IMR-90 (cell line): ENCODE measurements at regions not wholly inside any gene's neighbourhood (a gene's known extent, or its start where the extent isn't known, plus 50 kb on each side); places are given as distances from the start of the nearest gene placed in this dataset.

Experiments
- ATAC-seq: fragments of 200-7000 bp; cut with Tn5 transposase; 2 replicates; pipeline ENCODE4 v1.9.1; 2020; ENCODE audit warnings: low read depth, mild to moderate bottlenecking, moderate library complexity
- BruUV-seq: library from RNA; stranded (reverse); fragments of 400-500 nt; replicated peaks from 2 replicates; lab custom pipeline; 2021; lab: Mats Ljungman, UMichigan
- CTCF ChIA-PET: fragments of 300-600 bp; formaldehyde crosslinking; extraction: SDS; loops from one replicate; lab custom pipeline; 2021; ENCODE audit warnings: antibody characterized with exemption; lab: Yijun Ruan, JAX
- POLR2A ChIA-PET: fragments of 300-600 bp; sonication (Branson Sonifier 250); formaldehyde crosslinking; loops from one replicate; lab custom pipeline; 2022; ENCODE audit warnings: antibody characterized with exemption; ENCODE audit not compliant: unreplicated experiment; lab: Charles Lee
- DNase-seq: peaks from one replicate; pipeline ENCODE4 v3.0.0; 2013
- H2AFZ ChIP-seq: replicated peaks from 2 replicates; pipeline ENCODE3; 2013; ENCODE audit warnings: low read length, mild to moderate bottlenecking; ENCODE audit not compliant: poor library complexity
- H2AK5ac ChIP-seq: 2 replicates; pipeline ENCODE4 v1.6.1; 2013; ENCODE audit warnings: low read depth, low read length, inconsistent platforms
- H2AK9ac ChIP-seq: replicated peaks from 2 replicates; pipeline ENCODE3; 2013; ENCODE audit warnings: mild to moderate bottlenecking, low read depth, low read length, moderate library complexity; ENCODE audit not compliant: poor library complexity
- H2BK120ac ChIP-seq: 2 replicates; pipeline ENCODE4 v1.6.1; 2013; ENCODE audit warnings: low read depth, low read length, inconsistent platforms
- H2BK15ac ChIP-seq: 3 replicates; pipeline ENCODE4 v1.6.1; 2013; ENCODE audit warnings: low read depth, low read length, inconsistent platforms
- H2BK20ac ChIP-seq: 2 replicates; pipeline ENCODE4 v1.6.1; 2013; ENCODE audit warnings: low read depth, mild to moderate bottlenecking, inconsistent platforms, low read length, moderate library complexity
- H2BK5ac ChIP-seq: 2 replicates; pipeline ENCODE4 v1.6.1; 2013; ENCODE audit warnings: mild to moderate bottlenecking, low read depth, low read length, inconsistent platforms; ENCODE audit not compliant: poor library complexity, severe bottlenecking
- H3K14ac ChIP-seq: replicated peaks from 2 replicates; pipeline ENCODE4 v1.6.1; 2013; ENCODE audit warnings: low read depth, low read length, inconsistent platforms
- H3K18ac ChIP-seq: 2 replicates; pipeline ENCODE4 v1.6.1; 2013; ENCODE audit warnings: low read depth, low read length, control low read depth
- H3K23ac ChIP-seq: 2 replicates; pipeline ENCODE4 v1.6.1; 2013; ENCODE audit warnings: low read depth, low read length, inconsistent platforms
- H3K27ac ChIP-seq: 2 replicates; pipeline ENCODE4 v1.5.1; 2013; ENCODE audit warnings: mild to moderate bottlenecking, control low read depth, low read length; ENCODE audit not compliant: insufficient read depth
- H3K27me3 ChIP-seq: 2 replicates; pipeline ENCODE4 v1.6.1; 2013; ENCODE audit warnings: low read length; ENCODE audit not compliant: control insufficient read depth, insufficient read depth
- H3K36me3 ChIP-seq: 2 replicates; pipeline ENCODE4 v1.6.1; 2013; ENCODE audit warnings: low read length, mixed read lengths; ENCODE audit not compliant: control insufficient read depth, insufficient read depth
- H3K4ac ChIP-seq: 2 replicates; pipeline ENCODE4 v1.6.1; 2013; ENCODE audit warnings: low read depth, low read length, inconsistent platforms
- H3K4me1 ChIP-seq: 2 replicates; pipeline ENCODE4 v1.6.1; 2013; ENCODE audit warnings: low read length, mixed read lengths; ENCODE audit not compliant: control insufficient read depth, insufficient read depth
- H3K4me2 ChIP-seq: 2 replicates; pipeline ENCODE4 v1.6.1; 2013; ENCODE audit warnings: low read depth, mild to moderate bottlenecking, control low read depth, low read length, moderate library complexity
- H3K4me3 ChIP-seq: 2 replicates; pipeline ENCODE4 v1.5.1; 2013; ENCODE audit warnings: low read depth, mild to moderate bottlenecking, control low read depth, low read length, moderate library complexity; ENCODE audit not compliant: insufficient read depth
- H3K56ac ChIP-seq: 2 replicates; pipeline ENCODE4 v1.6.1; 2013; ENCODE audit warnings: low read length, inconsistent platforms; ENCODE audit not compliant: insufficient read depth; ENCODE audit errors: extremely low read depth
- H3K79me1 ChIP-seq, 2 experiments: 2 replicates each; pipeline ENCODE4 v1.6.1; 2013; ENCODE audit warnings: low read length in 2 of 2, inconsistent platforms in 1 of 2, low read depth in 1 of 2
- H3K9ac ChIP-seq: 2 replicates; pipeline ENCODE4 v1.6.1; 2013; ENCODE audit warnings: low read depth, low read length, control low read depth
- H3K9me1 ChIP-seq: 2 replicates; pipeline ENCODE4 v1.6.1; 2013; ENCODE audit warnings: low read length, inconsistent platforms; ENCODE audit not compliant: insufficient read depth
- H3K9me3 ChIP-seq: 2 replicates; pipeline ENCODE4 v1.6.1; 2013; ENCODE audit warnings: low read length; ENCODE audit not compliant: control insufficient read depth, insufficient read depth
- H4K20me1 ChIP-seq: 2 replicates; pipeline ENCODE4 v1.6.1; 2013; ENCODE audit warnings: low read length, inconsistent platforms; ENCODE audit not compliant: insufficient read depth
- H4K5ac ChIP-seq: 2 replicates; pipeline ENCODE4 v1.6.1; 2013; ENCODE audit warnings: mild to moderate bottlenecking, low read depth, low read length, control low read depth
- H4K8ac ChIP-seq, 2 experiments: 2 replicates each; pipeline ENCODE4 v1.6.1; 2013; ENCODE audit warnings: low read depth in 2 of 2, low read length in 2 of 2, control low read depth in 1 of 2, inconsistent platforms in 1 of 2
- H4K91ac ChIP-seq: 2 replicates; pipeline ENCODE4 v1.6.1; 2013; ENCODE audit warnings: low read depth, low read length, inconsistent platforms; ENCODE audit not compliant: insufficient read depth
- BHLHE40 ChIP-seq: fragments of 150-350 bp; IDR thresholded peaks from 2 replicates; pipeline ENCODE4 v1.6.1; 2016; ENCODE audit warnings: mild to moderate bottlenecking, low read depth, low read length
- CEBPB ChIP-seq: IDR thresholded peaks from 2 replicates; pipeline ENCODE4 v1.6.1; 2012; ENCODE audit warnings: low read depth, low read length, improper control_type of control experiment
- CHD1 ChIP-seq: IDR thresholded peaks from 2 replicates; pipeline ENCODE4 v1.6.1; 2012; ENCODE audit warnings: low read depth, low read length, improper control_type of control experiment
- NFE2L2 ChIP-seq: fragments of 150-350 bp; IDR thresholded peaks from 2 replicates; pipeline ENCODE4 v1.6.1; 2016; ENCODE audit warnings: low read depth, mild to moderate bottlenecking, low read length
- POLR2A ChIP-seq: IDR thresholded peaks from 2 replicates; pipeline ENCODE4 v1.6.1; 2012; ENCODE audit warnings: mild to moderate bottlenecking, low read depth, low read length
- SMC3 ChIP-seq: fragments of 150-350 bp; IDR thresholded peaks from 2 replicates; pipeline ENCODE4 v1.6.1; 2016; ENCODE audit warnings: low read depth, mild to moderate bottlenecking, antibody characterized with exemption, low read length, moderate library complexity
- USF2 ChIP-seq: fragments of 150-350 bp; IDR thresholded peaks from 2 replicates; pipeline ENCODE4 v1.6.1; 2017; ENCODE audit warnings: mild to moderate bottlenecking, antibody characterized with exemption, low read length, low read depth
- WGBS, 2 experiments: methylation state at CpG; one replicate each; pipeline versions ENCODE4 v1.1.5 to v1.1.7; 2013; ENCODE audit warnings: missing lambda C conversion rate in 2 of 2; ENCODE audit not compliant: insufficient read length in 1 of 2; ENCODE audit errors: extremely low coverage in 2 of 2; 5-methylcytosine and 5-hydroxymethylcytosine counted together
- dilution Hi-C: fragments of 300-500 bp; cut with HindIII; formaldehyde crosslinking; loops from one replicate; pipeline ENCODE4 v1.14.3; 2018; ENCODE audit warnings: low sequenced_read_pairs; ENCODE audit not compliant: unreplicated experiment
- in situ Hi-C: fragments of 300-500 bp; cut with MboI; formaldehyde crosslinking; loops from 3 replicates; pipeline ENCODE4 v1.14.3; 2019; ENCODE audit warnings: low sequenced_read_pairs, inconsistent platforms, mixed read lengths
- intact Hi-C: fragments of 100-400 bp; cut with micrococcal nuclease; formaldehyde crosslinking; loops from 2 replicates; pipeline ENCODE4 v1.10.0; 2022

GRCh38 chr10:4058514-4059029 lies 273.6 kb upstream of the KLF6 start:
- no peak for TF ChIP-seq CHD1
- no peak for TF ChIP-seq SMC3
- no peak for TF ChIP-seq POLR2A
- no peak for TF ChIP-seq USF2
- no peak for TF ChIP-seq CEBPB
- TF ChIP-seq BHLHE40, result no peak
- TF ChIP-seq NFE2L2, result no peak
- no peaks in the 10 kb centered on the region for H3K27me3 ChIP-seq
- H3K9me1 ChIP-seq, result peaks cover 9% of the 10 kb centered on the region; the same call in 1 of the 2 replicates
- no peaks in the 10 kb centered on the region for H4K20me1 ChIP-seq
- no peak overlapping the region for H2BK5ac ChIP-seq
- no peak overlapping the region for H2BK20ac ChIP-seq
- dilution Hi-C loops, result no loop called here
- BruUV-seq, result no TSS peak
- H3K27ac ChIP-seq, result no peak overlapping the region
- H3K4me1 ChIP-seq, result 0 out of 2 replicates have a peak, but pooled peaks cover 2% of the 10 kb centered on the region
- no peak overlapping the region for H3K4me3 ChIP-seq
- H4K8ac ChIP-seq, result peak overlapping the region in 1 of 2 experiments; percentile 38; a peak in 1 of 4 replicates
- in situ Hi-C loops, result no loop called here
- H3K36me3 ChIP-seq, result no peaks in the 10 kb centered on the region
- no peak overlapping the region for H3K4ac ChIP-seq
- intact Hi-C loops, result no loop called here
- H3K23ac ChIP-seq, result 0 out of 2 replicates have a peak overlapping the region, but pooled peaks have one; percentile 24
- no peak overlapping the region for H3K4me2 ChIP-seq
- H3K14ac ChIP-seq, result peak overlapping the region; percentile 70; the same call in 1 of the 2 replicates
- peak overlapping the region; percentile 36 for H2AFZ ChIP-seq
- no peaks in the 10 kb centered on the region for H3K9me3 ChIP-seq
- ChIA-PET CTCF (no interaction called here), POLR2A (no interaction called here)
- no peak overlapping the region; the same call in 1 of the 2 replicates for H2AK5ac ChIP-seq
- ATAC-seq (no peak), DNase-seq (no peak)
- no peaks in the 10 kb centered on the region for H3K79me1 ChIP-seq
- H4K91ac ChIP-seq, result no peak overlapping the region; the same call in 1 of the 2 replicates
- no peak overlapping the region for H3K18ac ChIP-seq
- no peak overlapping the region for H3K56ac ChIP-seq
- no peak overlapping the region for H4K5ac ChIP-seq
- H2BK120ac ChIP-seq, result no peak overlapping the region; the same call in 1 of the 2 replicates
- 70% methylated on average over 2 of the region's 10 CpGs; no CpG with 5 or more reads in 1 of the 2 experiments for WGBS, 2 experiments
- H2BK15ac ChIP-seq, result no peak overlapping the region
- no peak overlapping the region for H2AK9ac ChIP-seq
- H3K9ac ChIP-seq, result no peak overlapping the region
